GM23338 (cell line): ENCODE measurements at regions not wholly inside any gene's neighbourhood (a gene's known extent, or its start where the extent isn't known, plus 50 kb on each side); places are given as distances from the start of the nearest gene placed in this dataset.

Experiments
- CREB1 ChIP-seq: fragments of 250-450 bp; sonication (Bioruptor Pico); IDR thresholded peaks from 2 replicates; pipeline ENCODE4 v1.5.0; 2020; ENCODE audit warnings: low read depth, mild to moderate bottlenecking, moderate library complexity
- CTCF ChIP-seq, 2 experiments: fragments of 200-600 bp in 1 of 2; sonication (generic) in 1 of 2; conservative IDR thresholded peaks; 2 replicates each; pipeline versions ENCODE4 v1.5.1 to v1.6.1; 2016 to 2017; ENCODE audit warnings: antibody characterized with exemption in 2 of 2, low read depth in 2 of 2, mild to moderate bottlenecking in 2 of 2, moderate library complexity in 1 of 2
- ETS1 ChIP-seq: IDR thresholded peaks from 2 replicates; pipeline ENCODE4 v1.6.1; 2016; ENCODE audit warnings: antibody characterized with exemption
- EZH2 ChIP-seq: fragments of 200-600 bp; sonication (generic); IDR thresholded peaks from one replicate; pipeline ENCODE4 v1.8.0; 2017; ENCODE audit warnings: antibody characterized with exemption, mild to moderate bottlenecking, low read depth; ENCODE audit not compliant: unreplicated experiment
- EZH2phosphoT487 ChIP-seq: fragments of 200-600 bp; sonication (generic); IDR thresholded peaks from one replicate; pipeline ENCODE4 v1.8.1; 2018; ENCODE audit warnings: antibody characterized with exemption; ENCODE audit not compliant: unreplicated experiment
- JUNB ChIP-seq: IDR thresholded peaks from one replicate; pipeline ENCODE4 v1.6.1; 2016; ENCODE audit warnings: antibody characterized with exemption; ENCODE audit not compliant: unreplicated experiment
- NANOG ChIP-seq: IDR thresholded peaks from 2 replicates; pipeline ENCODE4 v1.6.1; 2016; ENCODE audit warnings: antibody characterized with exemption, borderline replicate concordance
- POLR2AphosphoS5 ChIP-seq: IDR thresholded peaks from 2 replicates; pipeline ENCODE4 v1.6.1; 2016; ENCODE audit warnings: antibody characterized with exemption, low read depth
- REST ChIP-seq: IDR thresholded peaks from one replicate; pipeline ENCODE4 v1.6.1; 2018; ENCODE audit warnings: antibody characterized with exemption; ENCODE audit not compliant: unreplicated experiment
- STAT1 ChIP-seq: IDR thresholded peaks from one replicate; pipeline ENCODE4 v1.6.1; 2016; ENCODE audit warnings: antibody characterized with exemption; ENCODE audit not compliant: unreplicated experiment
- ZNF114 ChIP-seq: fragments of 250-450 bp; sonication (Bioruptor Pico); IDR thresholded peaks from 2 replicates; pipeline ENCODE4 v1.5.0; 2020; ENCODE audit warnings: mild to moderate bottlenecking, moderate library complexity
- ZNF331 ChIP-seq: fragments of 250-450 bp; sonication (Bioruptor Pico); IDR thresholded peaks from 2 replicates; pipeline ENCODE4 v1.5.0; 2020; ENCODE audit warnings: low read depth, mild to moderate bottlenecking, moderate library complexity
- ZNF462 ChIP-seq: fragments of 250-450 bp; sonication (Bioruptor Pico); IDR thresholded peaks from 2 replicates; pipeline ENCODE4 v1.5.0; 2020; ENCODE audit warnings: mild to moderate bottlenecking, moderate library complexity

GRCh38 chr5:72040513-72040912, 66.8 kb upstream of the MAP1B start:
- TF ChIP-seq CTCF (conservative IDR thresholded peaks at IDR 0.05; ENCODE audit: low read depth in 2 of 2): no peak
- no peak for TF ChIP-seq REST
- no peak for TF ChIP-seq EZH2
- no peak for TF ChIP-seq CREB1 (CRISPR knock-in tag)
- no peak for TF ChIP-seq POLR2AphosphoS5
- TF ChIP-seq ZNF331 (CRISPR knock-in tag): no peak
- no peak for TF ChIP-seq ETS1
- no peak for TF ChIP-seq STAT1
- no peak for TF ChIP-seq EZH2phosphoT487
- no peak for TF ChIP-seq JUNB
- TF ChIP-seq NANOG: no peak
- no peak for TF ChIP-seq ZNF114 (CRISPR knock-in tag)
- TF ChIP-seq ZNF462 (CRISPR knock-in tag): 0 out of 2 replicates have a peak, but pooled peaks have one; percentile 37
